ENCODE measurements at regions not wholly inside any gene's neighbourhood (a gene's known extent, or its start where the extent isn't known, plus 50 kb on each side); places are given as distances from the start of the nearest gene placed in this dataset.

DNA sequence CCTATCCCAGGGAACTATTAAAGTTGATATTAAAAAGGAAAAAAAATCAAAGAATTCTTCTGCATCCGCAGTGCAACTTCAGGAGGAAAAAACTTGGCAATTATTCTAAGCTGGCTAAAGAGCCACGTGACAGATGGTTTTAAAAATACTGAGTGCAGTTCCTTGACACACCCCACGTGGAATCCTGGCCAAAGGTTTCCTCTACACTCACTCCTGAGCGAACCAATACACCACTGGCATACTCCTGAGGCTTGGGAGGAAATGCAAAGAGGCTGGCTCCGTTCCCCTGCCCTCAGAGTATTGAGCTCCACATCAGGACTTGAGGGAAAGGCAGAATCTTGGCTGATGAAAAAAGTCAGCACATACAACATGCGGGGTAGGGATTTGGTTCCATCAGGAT lies 133.8 kb upstream of the ATP6AP2 start:
- Histone ChIP-seq H3K4me3 (ENCODE audit: low read depth, low read length) (no peak overlapping the region), H3K27me3 (no peaks in the 10 kb centered on the region), H3K9me3 (no peaks in the 10 kb centered on the region), H3K4me1 (peaks cover 23% of the 10 kb centered on the region), H3K36me3 (no peaks in the 10 kb centered on the region)
- DNase-seq = no peak
- TF ChIP-seq, protein P1, sequence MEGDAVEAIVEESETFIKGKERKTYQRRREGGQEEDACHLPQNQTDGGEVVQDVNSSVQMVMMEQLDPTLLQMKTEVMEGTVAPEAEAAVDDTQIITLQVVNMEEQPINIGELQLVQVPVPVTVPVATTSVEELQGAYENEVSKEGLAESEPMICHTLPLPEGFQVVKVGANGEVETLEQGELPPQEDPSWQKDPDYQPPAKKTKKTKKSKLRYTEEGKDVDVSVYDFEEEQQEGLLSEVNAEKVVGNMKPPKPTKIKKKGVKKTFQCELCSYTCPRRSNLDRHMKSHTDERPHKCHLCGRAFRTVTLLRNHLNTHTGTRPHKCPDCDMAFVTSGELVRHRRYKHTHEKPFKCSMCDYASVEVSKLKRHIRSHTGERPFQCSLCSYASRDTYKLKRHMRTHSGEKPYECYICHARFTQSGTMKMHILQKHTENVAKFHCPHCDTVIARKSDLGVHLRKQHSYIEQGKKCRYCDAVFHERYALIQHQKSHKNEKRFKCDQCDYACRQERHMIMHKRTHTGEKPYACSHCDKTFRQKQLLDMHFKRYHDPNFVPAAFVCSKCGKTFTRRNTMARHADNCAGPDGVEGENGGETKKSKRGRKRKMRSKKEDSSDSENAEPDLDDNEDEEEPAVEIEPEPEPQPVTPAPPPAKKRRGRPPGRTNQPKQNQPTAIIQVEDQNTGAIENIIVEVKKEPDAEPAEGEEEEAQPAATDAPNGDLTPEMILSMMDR (IDR thresholded peaks at IDR 0.05; ENCODE audit: low read depth, low read length) = no peak

DNA sequence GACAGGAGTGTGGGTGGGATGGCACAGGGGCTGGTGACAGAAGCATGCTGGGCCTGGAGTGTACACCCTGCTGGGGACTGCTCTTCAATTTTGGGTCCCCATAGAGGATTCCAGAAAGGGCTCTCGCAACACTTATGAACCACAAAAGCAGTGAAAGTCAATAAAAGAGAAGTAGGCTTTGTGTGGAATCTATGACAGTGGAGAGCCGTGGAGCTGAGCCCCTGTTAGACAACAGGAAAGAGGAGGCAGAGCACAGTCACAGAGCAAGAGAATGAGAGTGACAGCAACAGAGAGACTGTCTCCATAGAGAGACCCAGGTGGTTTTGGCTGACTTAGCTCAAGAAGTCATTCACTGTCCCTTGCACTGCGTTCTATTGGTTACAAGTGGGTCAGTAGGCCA lies 135.1 kb upstream of the ATP6AP2 start:
- Histone ChIP-seq H3K27me3 (no peaks in the 10 kb centered on the region), H3K4me1 (peaks cover 22% of the 10 kb centered on the region), H3K9me3 (no peaks in the 10 kb centered on the region), H3K36me3 (no peaks in the 10 kb centered on the region), H3K4me3 (ENCODE audit: low read depth, low read length) (no peak overlapping the region)
- no peak for DNase-seq
- TF ChIP-seq, protein P1 (IDR thresholded peaks at IDR 0.05; ENCODE audit: low read depth, low read length) = no peak

DNA sequence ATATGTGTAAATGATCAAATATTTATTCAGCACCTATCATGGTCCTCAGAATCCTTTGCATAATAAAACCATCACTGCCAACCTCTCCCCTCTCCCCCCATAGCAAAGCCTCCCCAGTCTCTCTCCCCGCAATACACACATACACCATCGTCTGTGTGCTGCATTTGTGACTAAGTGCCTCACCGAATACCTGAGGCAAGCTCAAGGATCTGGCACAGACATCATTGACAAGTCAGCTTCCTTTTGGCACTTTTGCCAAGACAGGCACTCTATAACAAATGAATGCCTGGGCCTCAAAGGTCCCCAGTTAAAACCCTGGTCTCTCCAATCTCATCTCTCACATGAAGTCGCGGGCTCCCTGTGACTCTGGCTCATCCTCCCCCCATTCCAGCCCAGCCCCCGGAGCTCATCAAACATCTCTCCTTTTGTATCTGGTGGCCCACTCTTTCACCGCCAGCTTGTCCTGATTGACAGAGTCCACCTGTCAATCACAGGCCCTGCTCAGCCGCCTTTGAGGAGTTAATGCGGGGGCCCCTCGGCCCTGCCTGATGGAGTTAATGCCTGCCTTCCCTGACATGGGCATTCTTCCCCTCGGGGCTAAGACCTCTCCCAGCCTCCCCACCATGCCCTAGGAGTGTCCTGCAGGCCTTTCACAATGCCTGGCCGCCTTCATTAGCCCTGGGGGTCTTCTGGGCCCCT lies 135.8 kb upstream of the ATP6AP2 start:
- Histone ChIP-seq H3K9me3 (no peaks in the 10 kb centered on the region), H3K4me3 (ENCODE audit: low read depth, low read length) (no peak overlapping the region), H3K36me3 (no peaks in the 10 kb centered on the region), H3K27me3 (no peaks in the 10 kb centered on the region), H3K4me1 (peaks cover 14% of the 10 kb centered on the region)
- TF ChIP-seq, protein P1 (IDR thresholded peaks at IDR 0.05; ENCODE audit: low read depth, low read length) = no peak
- no peak for DNase-seq

DNA sequence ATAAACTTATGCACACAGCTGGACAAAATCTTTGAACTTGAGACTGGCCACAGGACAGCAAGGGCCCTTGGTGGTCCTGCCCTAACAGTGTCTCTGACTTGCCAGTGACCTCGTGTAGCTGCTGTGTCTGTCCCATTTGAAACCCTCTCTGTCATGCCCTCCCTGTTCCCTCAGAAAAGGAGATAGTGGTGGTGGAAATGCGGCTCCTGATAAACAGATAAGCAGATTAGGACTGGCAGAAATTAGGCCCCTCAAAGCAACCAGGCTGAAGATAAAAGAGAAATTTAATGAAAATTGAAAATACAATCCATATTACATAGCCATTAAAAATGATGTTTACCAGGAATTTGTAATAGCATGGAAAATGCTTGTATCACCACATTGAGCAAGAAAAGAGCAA lies 136.6 kb upstream of the ATP6AP2 start:
- no peak for DNase-seq
- Histone ChIP-seq H3K36me3 (no peaks in the 10 kb centered on the region), H3K4me1 (peaks cover 7% of the 10 kb centered on the region), H3K27me3 (no peaks in the 10 kb centered on the region), H3K9me3 (no peaks in the 10 kb centered on the region), H3K4me3 (ENCODE audit: low read depth, low read length) (no peak overlapping the region)
- TF ChIP-seq, protein P1 (IDR thresholded peaks at IDR 0.05; ENCODE audit: low read depth, low read length) = no peak

DNA sequence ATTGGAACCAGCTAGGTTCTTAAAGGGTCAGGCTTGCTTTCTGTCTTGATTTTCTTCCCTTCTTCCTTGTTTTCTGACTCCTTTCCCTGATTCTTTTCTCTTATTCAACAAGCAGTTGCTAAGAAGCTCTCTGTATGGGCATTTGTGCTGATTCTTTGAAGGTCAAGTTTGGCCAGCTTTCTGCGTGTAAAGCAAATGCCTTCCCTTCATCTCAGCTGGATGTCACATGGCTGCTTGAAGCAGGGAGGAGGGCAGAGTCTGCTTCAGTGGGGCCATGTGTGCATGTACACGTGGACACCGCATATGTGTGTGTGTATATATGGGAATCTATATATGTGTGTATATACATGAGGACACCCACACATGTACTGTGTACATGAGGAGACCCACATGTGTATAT lies 139.9 kb upstream of the ATP6AP2 start:
- H3K27me3 ChIP-seq = no peaks in the 10 kb centered on the region
- H3K4me1 ChIP-seq = no peaks in the 10 kb centered on the region; the same call in 1 of the 2 replicates
- no peaks in the 10 kb centered on the region for H3K36me3 ChIP-seq
- no peak for DNase-seq
- H3K9me3 ChIP-seq = no peaks in the 10 kb centered on the region
- TF ChIP-seq, protein P1 (IDR thresholded peaks at IDR 0.05; ENCODE audit: low read depth, low read length) = no peak
- H3K4me3 ChIP-seq (ENCODE audit: low read depth, low read length) = no peak overlapping the region

DNA sequence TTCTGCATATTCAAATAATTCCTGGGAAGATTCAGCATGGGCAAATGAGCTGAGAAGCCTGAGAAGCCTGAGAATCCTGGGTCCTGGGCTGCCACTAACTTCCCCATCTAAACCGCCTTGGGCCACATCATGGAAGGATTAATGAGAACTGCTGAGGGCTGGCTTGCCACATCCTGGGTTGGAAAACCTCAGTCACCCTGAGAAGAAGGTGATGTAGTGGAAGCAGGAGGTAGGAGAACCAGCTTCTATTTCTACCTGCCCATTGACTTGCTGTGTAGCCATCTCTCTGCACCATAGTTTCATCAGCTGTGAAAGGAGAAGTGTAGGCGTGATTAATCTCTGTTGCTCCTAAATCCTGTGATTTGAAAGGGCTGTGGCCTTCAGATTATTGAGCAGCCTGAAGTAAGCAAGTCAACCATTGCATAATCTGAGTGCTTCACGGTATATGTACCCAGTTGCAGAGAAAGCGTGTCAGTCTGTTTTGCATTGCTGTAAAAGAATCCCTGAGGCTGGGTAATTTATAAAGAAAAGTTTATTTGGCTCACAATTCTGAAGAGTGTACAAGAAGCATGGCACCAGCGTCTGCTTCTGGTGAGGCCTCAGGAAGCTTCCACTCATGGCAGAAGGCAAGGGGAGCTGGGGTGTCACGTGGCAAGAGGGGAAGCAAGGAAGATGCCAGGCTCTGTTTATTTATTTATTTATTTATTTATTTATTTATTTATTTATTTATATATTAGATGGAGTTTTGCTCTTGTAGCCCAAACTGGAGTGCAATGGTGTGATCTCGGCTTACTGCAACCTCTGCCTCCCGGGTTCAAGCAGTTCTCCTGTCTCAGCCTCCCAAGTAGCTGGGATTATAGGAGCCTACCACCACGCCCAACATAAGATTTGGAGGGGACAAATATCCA lies 140.9 kb upstream of the ATP6AP2 start:
- Histone ChIP-seq H3K4me1 (peaks cover 7% of the 10 kb centered on the region), H3K4me3 (ENCODE audit: low read depth, low read length) (no peak overlapping the region), H3K27me3 (no peaks in the 10 kb centered on the region), H3K9me3 (no peaks in the 10 kb centered on the region), H3K36me3 (no peaks in the 10 kb centered on the region)
- TF ChIP-seq, protein P1 (IDR thresholded peaks at IDR 0.05; ENCODE audit: low read depth, low read length) = no peak
- no peak for DNase-seq

All from BE2C (cell line).